ENCODE measurements at regions not wholly inside any gene's neighbourhood (a gene's known extent, or its start where the extent isn't known, plus 50 kb on each side); places are given as distances from the start of the nearest gene placed in this dataset.

- Mint-ChIP-seq H3K4me3 (ENCODE audit: unreplicated experiment) (no peak overlapping the region), H3K27me3 (ENCODE audit: insufficient read depth, unreplicated experiment) (peaks cover 3% of the 10 kb centered on the region), H3K9me3 (ENCODE audit: unreplicated experiment) (peaks cover 9% of the 10 kb centered on the region), H3K36me3 (ENCODE audit: insufficient read depth, unreplicated experiment) (no peaks in the 10 kb centered on the region), H3K4me1 (ENCODE audit: low read depth, unreplicated experiment) (no peaks in the 10 kb centered on the region), H3K27ac (ENCODE audit: unreplicated experiment) (no peak overlapping the region)
- Histone ChIP-seq H3K4me3 (ENCODE audit: low read depth, low read length) (no peak overlapping the region), H3K36me3 (ENCODE audit: control insufficient read depth, insufficient read depth, low read length) (no peaks in the 10 kb centered on the region), H3K27me3 (replicated peaks; ENCODE audit: control insufficient read depth, insufficient read depth, low read length) (no peaks in the 10 kb centered on the region), H3K4me1 (no peaks in the 10 kb centered on the region), H3K9me3 (no peaks in the 10 kb centered on the region; the same call in 1 of the 2 replicates)
- ChIA-PET CTCF (no interaction called here), POLR2A (no interaction called here)
- BruUV-seq (replicated peaks) = no TSS peak
- DNase-seq = no peak
- intact Hi-C loops (cut with micrococcal nuclease; ENCODE audit: unreplicated experiment) = loop anchor here (5.0 kb wide), 1 partner anchor 376 kb away; no protein-coding TSS in a partner anchor
- TF ChIP-seq CTCF (IDR thresholded peaks at IDR 0.05; ENCODE audit: insufficient read depth in 1 of 2, low read depth in 1 of 2, low read length in 1 of 2, severe bottlenecking in 1 of 2, unreplicated experiment in 1 of 2) = no peak
Measured at GRCh38 chr3:87148020-87148419, 79.1 kb upstream of the CHMP2B start.

GRCh38 chr3:87147562-87147961 is 79.5 kb upstream of the CHMP2B start:
- intact Hi-C loops (cut with micrococcal nuclease; ENCODE audit: unreplicated experiment) = loop anchor here (5.0 kb wide), 1 partner anchor 375 kb away; no protein-coding TSS in a partner anchor
- no peak overlapping the region for H3K4me3 Mint-ChIP-seq (ENCODE audit: unreplicated experiment)
- Histone ChIP-seq H3K4me1 (no peaks in the 10 kb centered on the region), H3K27me3 (replicated peaks; ENCODE audit: control insufficient read depth, insufficient read depth, low read length) (no peaks in the 10 kb centered on the region), H3K36me3 (ENCODE audit: control insufficient read depth, insufficient read depth, low read length) (no peaks in the 10 kb centered on the region), H3K9me3 (no peaks in the 10 kb centered on the region; the same call in 1 of the 2 replicates), H3K4me3 (ENCODE audit: low read depth, low read length) (no peak overlapping the region)
- H3K4me1 Mint-ChIP-seq (ENCODE audit: low read depth, unreplicated experiment) = no peaks in the 10 kb centered on the region
- ChIA-PET POLR2A (no interaction called here), CTCF (no interaction called here)
- no peak for DNase-seq
- H3K9me3 Mint-ChIP-seq (ENCODE audit: unreplicated experiment) = peaks cover 9% of the 10 kb centered on the region
- no TSS peak for BruUV-seq (replicated peaks)
- H3K36me3 Mint-ChIP-seq (ENCODE audit: insufficient read depth, unreplicated experiment) = no peaks in the 10 kb centered on the region
- H3K27me3 Mint-ChIP-seq (ENCODE audit: insufficient read depth, unreplicated experiment) = peaks cover 3% of the 10 kb centered on the region
- no peak for TF ChIP-seq CTCF (IDR thresholded peaks at IDR 0.05; ENCODE audit: insufficient read depth in 1 of 2, low read depth in 1 of 2, low read length in 1 of 2, severe bottlenecking in 1 of 2, unreplicated experiment in 1 of 2)
- no peak overlapping the region for H3K27ac Mint-ChIP-seq (ENCODE audit: unreplicated experiment)

- Histone ChIP-seq H3K4me3 (ENCODE audit: low read depth, low read length) (no peak overlapping the region), H3K36me3 (ENCODE audit: control insufficient read depth, insufficient read depth, low read length) (no peaks in the 10 kb centered on the region), H3K9me3 (peaks cover 12% of the 10 kb centered on the region; the same call in 1 of the 2 replicates), H3K4me1 (no peaks in the 10 kb centered on the region), H3K27me3 (replicated peaks; ENCODE audit: control insufficient read depth, insufficient read depth, low read length) (no peaks in the 10 kb centered on the region)
- CTCF ChIA-PET = no interaction called here
- POLR2A ChIA-PET = no interaction called here
- Mint-ChIP-seq H3K36me3 (ENCODE audit: insufficient read depth, unreplicated experiment) (no peaks in the 10 kb centered on the region), H3K4me1 (ENCODE audit: low read depth, unreplicated experiment) (no peaks in the 10 kb centered on the region), H3K4me3 (ENCODE audit: unreplicated experiment) (no peak overlapping the region), H3K9me3 (ENCODE audit: unreplicated experiment) (peaks cover under 1% of the 10 kb centered on the region), H3K27ac (ENCODE audit: unreplicated experiment) (no peak overlapping the region), H3K27me3 (ENCODE audit: insufficient read depth, unreplicated experiment) (no peaks in the 10 kb centered on the region)
- DNase-seq = peak in 1 of 2 experiments; percentile 25
- intact Hi-C loops (cut with micrococcal nuclease; ENCODE audit: unreplicated experiment) = loop anchor here (5.0 kb wide), 1 partner anchor 373 kb away; no protein-coding TSS in a partner anchor
- TF ChIP-seq CTCF (IDR thresholded peaks at IDR 0.05; ENCODE audit: insufficient read depth in 1 of 2, low read depth in 1 of 2, low read length in 1 of 2, severe bottlenecking in 1 of 2, unreplicated experiment in 1 of 2) = peak in 1 of 2 experiments; percentile 0
- BruUV-seq (replicated peaks) = no TSS peak
Measured at GRCh38 chr3:87145553-87145952, 81.6 kb upstream of the CHMP2B start.

Data from Caco-2 (cell line).